NAMALWA (cell line): ENCODE measurements at regions not wholly inside any gene's neighbourhood (a gene's known extent, or its start where the extent isn't known, plus 50 kb on each side); places are given as distances from the start of the nearest gene placed in this dataset.

Experiments
- DNase-seq: peaks from one replicate; pipeline ENCODE4 v3.0.0-alpha.2; 2015; ENCODE audit warnings: low spot score

- DNase-seq: no peak
These were observed 51.5 kb downstream of the SST start for GRCh38 chr3:187618722-187619121.

GRCh38 chr3:187617213-187617612 is 53.0 kb downstream of the SST start:
- DNase-seq: no peak

GRCh38 chr3:187616307-187616972 is 53.8 kb downstream of the SST start:
- DNase-seq: peak; percentile 76

GRCh38 chr3:187615630-187616029 is 54.6 kb downstream of the SST start:
- no peak for DNase-seq

DNA sequence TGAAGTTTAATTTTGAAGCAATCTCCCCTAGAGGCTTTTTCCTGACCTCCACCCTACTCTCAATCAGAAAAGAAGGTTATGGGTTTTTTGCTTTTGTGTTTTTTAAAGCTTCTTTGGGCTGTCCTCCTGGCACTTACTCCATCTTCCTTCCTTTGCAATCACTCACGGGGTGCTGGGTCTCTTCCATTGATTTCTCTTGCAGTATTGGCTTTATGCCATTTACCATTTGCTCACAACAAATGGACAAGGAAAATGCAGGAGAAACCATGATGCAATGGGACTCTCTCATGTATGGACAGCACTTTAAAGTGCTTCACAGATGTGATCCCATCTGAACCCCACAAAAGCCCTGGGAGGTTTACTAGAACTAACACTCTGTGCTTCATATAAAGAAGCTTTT is 57.5 kb downstream of the SST start:
- DNase-seq: no peak

GRCh38 chr3:187610981-187611511 is 59.1 kb downstream of the SST start:
- no peak for DNase-seq

GRCh38 chr3:187594272-187594671 is 75.9 kb downstream of the SST start:
- DNase-seq: no peak

DNA sequence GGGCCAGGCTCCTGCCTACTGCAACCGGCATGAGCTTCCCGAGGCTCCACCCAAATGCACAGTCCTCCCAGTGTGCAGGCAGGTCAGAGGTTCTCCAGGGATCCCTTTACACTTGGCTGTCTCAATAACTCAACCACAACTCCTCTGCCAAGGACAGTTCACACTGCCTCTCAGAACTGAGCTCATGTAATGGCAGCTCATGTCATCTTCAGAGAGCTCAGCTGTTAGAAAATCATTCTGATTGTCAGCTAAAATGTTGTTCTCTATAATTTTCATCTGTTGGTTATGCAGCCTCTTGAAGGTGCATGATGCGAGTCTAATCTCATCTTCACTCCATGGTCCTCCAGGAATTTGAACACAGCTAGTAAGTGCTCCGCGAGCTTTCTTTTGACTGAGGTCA is 76.7 kb downstream of the SST start:
- no peak for DNase-seq

- DNase-seq: no peak
These were observed 79.2 kb downstream of the SST start for GRCh38 chr3:187590861-187591576.

- DNase-seq: no peak
These were observed 83.1 kb downstream of the SST start for GRCh38 chr3:187587076-187587475.

DNA sequence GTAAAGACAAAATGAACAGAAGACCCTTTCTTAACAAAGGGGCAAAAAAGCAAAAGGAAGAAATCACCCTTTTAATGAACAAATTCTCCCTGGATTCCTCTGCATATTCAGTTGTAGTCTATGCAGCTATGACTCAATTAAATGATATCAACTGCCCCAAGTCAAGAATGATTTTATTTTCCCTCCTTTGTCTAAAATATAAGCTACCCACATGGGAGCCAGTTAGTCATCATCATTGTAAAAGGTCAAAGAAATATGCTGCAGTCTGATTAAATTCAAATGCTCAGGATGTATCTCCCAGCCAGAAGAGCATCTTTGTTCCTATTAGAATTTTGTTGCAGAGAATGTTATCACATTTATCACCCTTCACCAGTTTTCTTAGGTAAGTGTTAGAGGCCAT is 84.0 kb downstream of the SST start:
- DNase-seq: no peak

- DNase-seq: no peak
These were observed 97.8 kb downstream of the SST start for GRCh38 chr3:187572441-187572840.

DNA sequence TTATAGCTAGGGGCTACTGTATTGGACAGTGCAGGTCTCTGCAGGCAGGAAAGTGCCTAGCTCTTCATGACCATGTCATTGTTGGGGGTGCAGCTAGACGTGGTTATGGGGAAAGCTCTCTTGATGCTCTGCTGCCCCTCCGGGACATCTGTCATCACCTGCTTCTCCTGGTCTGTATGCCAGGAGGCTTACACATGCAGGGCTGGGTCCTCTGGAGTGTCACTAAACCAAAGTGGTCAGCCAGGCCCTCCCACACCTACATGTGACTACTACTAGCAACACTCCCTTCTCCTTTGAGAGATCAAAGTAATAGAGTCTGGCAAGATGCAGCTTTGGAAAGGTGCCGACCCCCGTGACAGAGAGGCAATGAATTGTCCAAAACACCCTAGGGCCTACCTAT is 98.5 kb downstream of the SST start:
- DNase-seq: no peak

GRCh38 chr3:187570776-187571175 is 99.4 kb downstream of the SST start:
- no peak for DNase-seq

GRCh38 chr3:187568171-187568570 is 102.0 kb downstream of the SST start:
- no peak for DNase-seq

GRCh38 chr3:187567661-187568121 is 102.5 kb downstream of the SST start:
- no peak for DNase-seq

DNA sequence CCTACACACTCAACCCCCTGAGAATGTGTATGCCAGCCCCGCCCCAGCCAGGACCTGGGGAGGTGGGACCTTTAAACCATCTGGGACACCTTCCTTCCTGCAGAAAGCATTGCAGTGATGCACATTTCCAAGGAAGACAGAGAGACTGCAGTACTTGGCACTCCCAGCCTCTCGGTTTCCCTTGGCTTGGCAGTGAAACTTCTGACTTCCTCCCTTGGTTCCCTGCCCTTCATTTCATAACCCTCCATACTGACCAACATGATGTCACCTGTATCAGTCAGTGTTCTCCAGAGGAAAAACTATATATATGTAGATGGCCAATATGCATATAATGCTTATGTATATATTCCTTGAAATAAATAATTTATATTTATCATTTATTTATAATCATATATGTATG is 103.2 kb downstream of the SST start:
- no peak for DNase-seq

DNA sequence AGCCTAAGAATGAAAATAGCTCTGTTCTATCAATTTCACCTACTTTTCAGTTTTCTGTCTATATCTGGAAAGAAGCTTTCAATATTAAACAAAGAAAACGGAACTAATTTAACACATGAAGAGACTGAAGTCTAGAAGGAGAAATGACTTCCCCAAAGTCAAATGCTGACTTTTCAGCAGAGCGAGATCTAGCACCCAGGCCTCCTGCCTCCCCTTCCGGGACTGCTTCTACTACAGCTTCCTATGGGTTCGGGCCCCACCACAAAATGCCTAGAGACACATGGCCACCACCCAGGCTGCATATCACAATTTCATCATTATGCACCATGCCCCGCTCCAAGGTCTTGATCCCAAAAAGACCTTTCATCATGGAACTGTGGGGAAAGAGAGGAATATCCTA is 104.5 kb downstream of the SST start:
- no peak for DNase-seq

DNA sequence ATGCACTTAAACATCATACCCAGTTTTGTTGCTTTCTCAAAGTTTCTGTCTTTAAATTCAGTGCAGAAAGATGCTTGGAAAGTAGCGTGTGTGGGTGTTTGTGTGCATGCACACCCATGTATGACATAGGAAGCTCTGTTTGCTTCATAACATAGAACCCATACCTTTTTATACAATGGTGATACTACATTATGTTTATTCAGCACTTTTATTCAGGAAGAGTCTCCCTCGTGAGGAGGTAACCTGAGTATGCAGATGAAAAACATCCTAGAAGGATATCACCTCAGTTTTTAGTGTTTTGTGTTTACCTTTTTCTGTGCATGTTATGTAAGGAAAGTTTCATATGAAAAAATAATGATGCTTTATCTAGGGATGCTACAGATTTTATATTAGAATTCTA is 111.2 kb downstream of the SST start:
- DNase-seq: no peak

- DNase-seq: no peak
These were observed 118.8 kb downstream of the SST start for GRCh38 chr3:187551416-187551815.

- DNase-seq: no peak
These were observed 119.7 kb downstream of the SST start for GRCh38 chr3:187550446-187550845.

DNA sequence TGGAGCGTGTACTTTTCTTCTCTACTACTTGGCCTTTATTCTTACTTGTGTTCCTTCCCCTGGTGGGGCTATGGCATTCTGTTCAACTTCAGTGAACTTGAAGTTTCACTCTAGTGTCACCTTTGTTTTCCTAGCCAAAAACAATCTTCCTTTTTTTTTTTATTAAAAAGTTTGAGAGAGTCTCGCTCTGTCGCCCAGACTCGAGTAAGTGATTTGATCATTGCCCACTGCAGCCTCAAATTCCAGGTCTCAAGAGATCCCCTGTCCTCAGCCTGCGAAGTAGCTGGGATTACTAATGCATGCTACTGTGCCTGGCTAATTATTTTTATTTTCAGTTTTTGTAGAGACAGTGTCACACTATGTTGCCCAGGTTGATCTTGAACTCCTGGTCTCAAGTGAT is 124.8 kb downstream of the SST start:
- DNase-seq: no peak

DNA sequence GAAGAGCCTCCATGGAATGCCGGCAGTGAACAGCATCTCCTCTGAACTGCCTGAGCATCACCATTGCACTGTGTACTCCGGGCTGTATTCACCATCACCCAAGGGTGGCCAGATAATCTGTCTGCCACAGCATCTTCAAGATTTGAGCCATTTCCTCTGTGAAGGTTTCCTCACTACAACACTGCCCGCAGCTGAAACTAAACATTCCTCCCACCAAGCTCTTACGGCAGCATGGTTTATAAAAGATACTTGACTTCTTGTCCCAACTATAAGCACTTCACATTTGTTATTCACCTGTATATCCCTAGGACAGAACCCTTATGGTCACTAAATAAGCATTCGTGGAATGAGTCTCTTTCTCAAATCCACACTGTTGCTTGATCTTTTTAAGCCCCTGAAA is 125.9 kb downstream of the SST start:
- DNase-seq: no peak

- DNase-seq: no peak
These were observed 129.3 kb downstream of the SST start for GRCh38 chr3:187540847-187541246.
